ENCODE measurements at regions not wholly inside any gene's neighbourhood (a gene's known extent, or its start where the extent isn't known, plus 50 kb on each side); places are given as distances from the start of the nearest gene placed in this dataset.

GRCh38 chr9:134575103-134575900, 66.3 kb upstream of the COL5A1 start:
- no peak for DNase-seq
- Histone ChIP-seq H3K27me3 (peaks cover 0 to 24% (median 7%) of the 10 kb centered on the region in 3 donors), H3K9me3 (no peaks in the 10 kb centered on the region), H3K36me3 (no peaks in the 10 kb centered on the region), H3K4me3 (no peak overlapping the region), H3K27ac (no peak overlapping the region), H3K4me1 (no peaks in the 10 kb centered on the region)
- in situ Hi-C loops (cut with MboI; ENCODE audit: low sequenced_read_pairs in 4 of 4) (no loop called here), intact Hi-C loops (cut with DNase I; ENCODE audit: low total_unique reads) (no loop called here)
- TF ChIP-seq POLR2A (IDR thresholded peaks at IDR 0.05) (no peak), CTCF (IDR thresholded peaks at IDR 0.05 in 4 of 5, conservative IDR thresholded peaks at IDR 0.05 in 1 of 5) (no peak)
- ATAC-seq = no peak

GRCh38 chr9:134575901-134576176, 65.8 kb upstream of the COL5A1 start:
- no peaks in the 10 kb centered on the region for H3K4me1 ChIP-seq
- intact Hi-C loops (cut with DNase I; ENCODE audit: low total_unique reads) = no loop called here
- no peak for DNase-seq

GRCh38 chr9:134585021-134585561, 56.5 kb upstream of the COL5A1 start:
- Histone ChIP-seq H3K27me3 (peaks cover 0 to 9% (median 0%) of the 10 kb centered on the region in 3 donors), H3K4me3 (no peak overlapping the region), H3K4me1 (no peaks in the 10 kb centered on the region), H3K36me3 (no peaks in the 10 kb centered on the region), H3K27ac (no peak overlapping the region), H3K9me3 (no peaks in the 10 kb centered on the region)
- in situ Hi-C loops (cut with MboI; ENCODE audit: low sequenced_read_pairs in 4 of 4) = no loop called here
- no peak for DNase-seq
- TF ChIP-seq POLR2A (IDR thresholded peaks at IDR 0.05) (no peak), CTCF (IDR thresholded peaks at IDR 0.05 in 4 of 5, conservative IDR thresholded peaks at IDR 0.05 in 1 of 5) (no peak)
- ATAC-seq = no peak
- intact Hi-C loops (cut with DNase I; ENCODE audit: low total_unique reads) = no loop called here

More at GRCh38 chr9:134575901-134576176, 65.8 kb upstream of the COL5A1 start:
- in situ Hi-C loops (cut with MboI; ENCODE audit: low sequenced_read_pairs in 4 of 4) = no loop called here
- H3K36me3 ChIP-seq = no peaks in the 10 kb centered on the region
- peaks cover 0 to 25% (median 7%) of the 10 kb centered on the region in 3 donors for H3K27me3 ChIP-seq
- TF ChIP-seq POLR2A (IDR thresholded peaks at IDR 0.05) (no peak), CTCF (IDR thresholded peaks at IDR 0.05 in 4 of 5, conservative IDR thresholded peaks at IDR 0.05 in 1 of 5) (no peak)
- no peak for ATAC-seq
- no peaks in the 10 kb centered on the region for H3K9me3 ChIP-seq
- no peak overlapping the region for H3K27ac ChIP-seq
- H3K4me3 ChIP-seq = no peak overlapping the region

- in situ Hi-C loops (cut with MboI; ENCODE audit: low sequenced_read_pairs in 4 of 4) (no loop called here), intact Hi-C loops (cut with DNase I; ENCODE audit: low total_unique reads) (no loop called here)
- no peak for TF ChIP-seq POLR2A (IDR thresholded peaks at IDR 0.05)
- TF ChIP-seq CTCF (IDR thresholded peaks at IDR 0.05 in 4 of 5, conservative IDR thresholded peaks at IDR 0.05 in 1 of 5) = no peak
- Histone ChIP-seq H3K36me3 (no peaks in the 10 kb centered on the region), H3K27ac (no peak overlapping the region), H3K9me3 (no peaks in the 10 kb centered on the region), H3K4me1 (no peaks in the 10 kb centered on the region), H3K4me3 (no peak overlapping the region), H3K27me3 (peaks cover 0 to 6% (median 0%) of the 10 kb centered on the region in 3 donors)
- ATAC-seq (no peak), DNase-seq (no peak)
These were observed 55.6 kb upstream of the COL5A1 start for GRCh38 chr9:134585746-134586706.

Measured in gastrocnemius medialis (tissue), 4 donors.